Suppressor macrophage treated with lipopolysaccharide for 4 hours (primary cell): ENCODE measurements at regions not wholly inside any gene's neighbourhood (a gene's known extent, or its start where the extent isn't known, plus 50 kb on each side); places are given as distances from the start of the nearest gene placed in this dataset.
A peak's percentile ranks its signal among the peaks of the same experiment; 100 is the strongest.
"Not testable (repeated sequence)": the region's sequence is repeated elsewhere in the genome, so short reads cannot be mapped to it uniquely, and the experiment has no call there.

Experiments used
- DNase-seq: peaks from one replicate; pipeline ENCODE4 v3.0.0-alpha.2; 2020

DNA sequence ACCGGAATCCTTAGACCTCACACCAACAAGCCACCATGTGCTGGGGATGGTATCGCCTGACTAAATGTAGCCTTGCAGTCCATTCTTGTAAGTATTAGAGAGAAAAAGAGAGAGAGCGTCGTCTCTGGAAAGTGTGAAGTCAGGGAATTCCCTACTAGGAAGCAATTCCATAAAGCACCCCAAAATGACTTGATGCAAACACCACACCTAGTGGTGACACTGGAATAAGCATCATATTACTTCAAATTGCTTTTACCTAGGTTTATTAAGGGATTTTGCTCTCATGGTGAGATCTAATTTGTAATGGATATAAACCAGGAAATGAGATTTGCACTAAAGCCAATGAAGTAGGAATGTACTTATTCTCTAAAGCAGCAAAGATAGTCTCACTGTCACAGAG is 111.4 kb upstream of the METTL9 start:
- DNase-seq: not testable (repeated sequence)

DNA sequence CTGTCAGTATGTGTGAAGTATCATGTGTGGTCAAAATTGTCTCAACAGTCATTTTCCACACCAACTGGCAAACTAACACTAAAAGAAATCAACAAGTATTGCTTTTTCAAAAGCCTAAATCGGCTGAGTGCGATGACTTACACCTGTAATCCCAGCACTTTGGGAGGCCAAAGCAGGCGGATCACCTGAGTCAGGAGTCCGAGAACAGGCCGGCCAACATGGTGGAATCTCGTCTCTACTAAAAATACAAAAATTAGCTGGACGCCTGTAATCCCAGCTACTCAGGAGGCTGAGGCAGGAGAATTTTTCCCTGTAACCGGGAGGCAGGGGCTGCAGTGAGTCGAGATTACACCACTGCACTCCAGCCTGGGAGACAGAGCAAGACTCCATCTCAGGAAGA is 100.3 kb upstream of the METTL9 start:
- DNase-seq: not testable (repeated sequence)

DNA sequence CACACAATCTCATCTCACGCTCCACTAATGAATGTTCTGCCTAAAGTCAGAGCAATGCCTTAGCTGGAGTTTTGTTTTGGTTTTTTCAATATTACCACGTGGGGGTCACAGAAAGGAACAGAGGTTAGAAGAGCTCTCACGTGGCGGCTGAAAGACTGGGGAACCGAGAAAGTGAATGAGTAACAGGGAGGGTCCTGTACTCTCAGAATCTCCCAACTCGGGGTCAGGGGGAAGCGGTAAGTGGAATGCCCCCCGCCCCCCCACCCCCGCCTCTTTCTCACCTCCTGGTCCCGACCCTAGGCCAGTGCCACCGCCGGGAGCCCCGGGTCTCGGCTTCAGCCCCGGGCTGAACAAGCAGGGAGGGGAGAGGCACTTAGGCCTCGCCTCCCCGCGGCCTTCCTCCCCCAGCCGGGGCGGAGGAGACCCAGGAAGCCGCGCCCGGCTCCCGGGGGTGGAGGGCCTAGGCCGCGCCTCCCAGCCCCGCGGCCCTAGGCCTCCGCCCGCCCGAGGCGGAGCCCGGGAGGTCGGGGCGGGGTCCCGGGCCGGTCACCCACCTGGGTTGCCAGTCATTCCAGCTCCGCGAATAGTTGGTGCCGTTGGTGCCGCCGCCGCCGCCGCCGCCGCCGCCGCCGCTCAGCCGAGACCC is 98.0 kb upstream of the METTL9 start:
- DNase-seq: peak; percentile 82

DNA sequence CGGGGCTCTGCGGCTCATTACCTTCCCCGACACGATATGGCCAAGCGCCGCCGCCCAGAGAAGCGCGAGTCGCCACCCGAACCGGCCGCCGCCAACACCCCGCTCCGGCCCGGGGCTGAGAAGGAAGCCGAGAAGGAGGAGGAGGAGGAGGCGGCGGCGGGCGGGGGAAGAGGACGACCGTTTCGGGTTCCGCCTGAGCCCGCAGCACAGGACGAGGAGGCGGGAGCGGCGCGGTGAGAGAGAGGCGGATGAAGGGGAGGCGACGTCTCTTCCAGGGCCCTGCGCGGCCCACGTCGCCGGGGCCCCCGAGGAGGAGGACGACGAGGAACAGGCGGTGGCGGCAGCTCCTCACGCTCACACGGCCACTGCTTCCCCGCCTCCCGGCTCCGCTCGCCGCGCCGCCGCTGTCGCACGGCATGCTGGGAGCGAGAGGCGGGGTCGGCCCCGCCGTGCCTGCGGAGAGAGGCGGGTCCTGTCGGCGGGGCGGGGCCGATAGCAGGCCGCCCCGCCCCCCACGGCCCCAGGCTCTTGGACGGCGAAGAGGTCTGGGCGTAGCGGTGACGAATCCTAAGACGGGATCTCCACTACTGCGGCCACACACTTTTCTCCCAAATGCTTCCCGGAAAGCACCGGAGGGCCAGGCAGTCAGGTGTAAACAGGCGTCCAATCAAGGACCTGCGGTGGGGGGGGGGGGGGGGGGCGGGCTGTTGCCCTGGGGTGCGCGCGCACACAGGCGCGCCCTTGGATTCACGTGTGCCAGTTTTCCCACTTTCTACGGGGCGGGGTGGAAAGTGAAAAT is 97.3 kb upstream of the METTL9 start:
- DNase-seq: peak; percentile 96

DNA sequence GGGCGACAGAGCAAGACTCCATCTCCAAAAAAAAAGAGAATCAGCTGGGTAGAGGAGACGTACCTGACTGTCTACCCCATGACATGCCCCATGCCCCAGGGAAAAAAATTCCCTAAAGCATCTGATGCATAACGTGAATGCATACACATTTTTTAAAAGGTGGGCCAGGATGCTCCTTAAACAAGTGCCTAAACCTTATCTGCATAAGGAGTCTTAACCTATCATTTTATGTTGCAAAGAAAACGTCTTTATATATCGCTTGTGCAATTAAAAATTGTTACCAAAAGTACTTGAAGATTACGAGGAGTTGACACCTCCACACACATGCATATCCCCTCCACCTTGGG is 95.8 kb upstream of the METTL9 start:
- DNase-seq: not testable (repeated sequence)

DNA sequence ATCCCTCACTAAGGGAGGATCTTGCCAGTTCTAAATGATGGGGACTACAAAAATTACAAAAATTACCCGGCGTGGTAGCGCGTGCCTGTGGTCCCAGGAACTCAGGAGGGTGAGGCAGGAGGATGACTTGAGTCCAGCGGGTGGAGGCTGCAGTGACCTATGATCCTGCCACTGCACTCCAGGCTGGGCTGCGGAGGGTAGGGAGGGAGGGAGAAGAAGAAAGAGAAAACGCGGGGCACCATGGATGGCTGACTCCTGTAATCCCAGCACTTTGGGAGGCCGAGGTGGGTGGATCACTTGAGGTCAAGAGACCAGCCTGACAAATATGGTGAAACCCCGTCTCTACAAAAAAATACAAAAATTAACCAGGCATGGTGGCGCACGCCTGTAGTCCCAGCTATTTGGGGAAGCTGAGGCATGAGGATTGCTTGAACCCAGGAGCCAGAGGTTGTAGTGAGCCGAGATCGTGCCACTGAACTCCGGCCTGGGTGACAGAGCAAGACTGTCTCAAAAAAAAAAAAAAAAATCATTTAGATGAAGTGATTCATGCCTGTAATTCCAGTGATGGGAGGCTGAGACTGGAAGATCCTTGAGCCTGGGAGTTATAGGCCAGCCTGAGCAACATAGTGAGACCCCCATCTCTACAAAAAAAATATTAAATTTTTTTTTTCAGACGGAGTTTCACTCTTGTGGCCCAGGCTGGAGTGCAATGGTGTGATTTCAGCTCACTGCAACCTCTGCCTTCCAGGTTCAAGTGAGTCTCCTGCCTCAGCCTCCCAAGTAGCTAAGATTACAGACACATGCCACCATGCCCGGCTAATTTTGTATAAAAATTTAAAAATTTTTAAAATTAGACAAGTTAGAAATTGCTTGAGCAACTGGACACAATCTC is 95.2 kb upstream of the METTL9 start:
- not testable (repeated sequence) for DNase-seq

DNA sequence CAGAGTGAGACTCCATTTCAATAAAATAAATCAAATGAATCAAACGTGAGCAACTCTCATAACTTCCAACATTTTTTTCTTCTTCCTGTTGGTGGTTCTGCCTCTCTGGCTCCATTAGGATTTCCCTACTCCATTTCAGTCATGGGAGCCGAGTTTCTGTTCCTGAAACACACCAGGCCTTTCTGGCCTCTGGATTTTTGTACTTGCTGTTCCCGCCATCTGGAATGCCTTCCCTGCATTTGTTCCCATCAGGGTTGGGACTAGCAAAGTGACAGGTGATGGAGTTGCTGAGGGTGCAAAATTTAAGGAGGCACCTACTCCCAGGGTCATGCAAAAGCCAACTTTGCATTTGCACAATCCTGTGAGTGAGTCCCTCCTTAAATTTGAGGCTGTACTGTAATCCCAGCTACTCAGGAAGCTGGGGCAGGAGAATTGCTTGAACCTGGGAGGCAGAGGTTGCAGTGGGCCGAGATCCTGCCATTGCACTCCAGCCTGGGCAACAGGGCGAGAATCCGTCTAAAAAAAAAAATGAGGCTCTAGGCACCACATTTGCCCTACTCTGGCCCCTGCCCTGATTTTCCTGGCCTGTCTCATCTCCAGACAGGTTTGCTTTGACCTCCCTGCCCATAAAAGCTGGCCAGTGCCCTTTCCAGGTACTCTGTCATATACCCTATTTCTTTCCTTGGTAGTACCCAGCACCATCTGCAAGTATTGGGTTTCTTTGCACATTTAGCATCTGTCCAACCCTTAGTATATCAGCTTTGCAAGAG is 93.4 kb upstream of the METTL9 start:
- DNase-seq: not testable (repeated sequence)

DNA sequence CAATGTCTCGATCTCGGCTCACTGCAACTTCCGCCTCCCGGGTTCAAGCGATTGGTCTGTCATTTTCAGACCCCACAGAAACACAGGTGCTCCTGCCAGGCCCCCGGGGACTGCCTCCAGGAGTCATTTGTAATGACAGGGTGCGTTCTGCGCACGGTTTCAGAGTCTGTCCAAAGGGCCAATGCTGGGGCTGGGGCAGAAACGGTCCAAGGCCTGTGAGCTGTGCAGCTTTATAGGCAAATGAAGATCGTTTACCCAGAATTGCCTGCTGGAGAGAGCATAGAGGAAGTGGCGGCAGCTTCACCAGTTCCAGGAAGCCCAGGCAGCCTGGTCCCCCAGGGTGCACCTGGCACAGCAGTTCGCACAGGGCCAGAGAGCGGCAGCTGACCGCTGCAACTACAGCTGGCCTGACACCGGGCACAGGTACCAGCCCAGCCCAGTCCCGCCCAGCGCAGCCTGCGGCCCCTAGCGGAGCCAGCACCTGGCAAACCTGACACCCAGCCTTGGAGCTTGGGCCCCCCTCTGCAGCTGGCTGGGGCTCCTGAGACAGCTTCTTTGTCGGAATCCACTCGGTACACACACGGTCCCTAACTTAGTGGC is 92.4 kb upstream of the METTL9 start:
- peak; percentile 35 for DNase-seq

DNA sequence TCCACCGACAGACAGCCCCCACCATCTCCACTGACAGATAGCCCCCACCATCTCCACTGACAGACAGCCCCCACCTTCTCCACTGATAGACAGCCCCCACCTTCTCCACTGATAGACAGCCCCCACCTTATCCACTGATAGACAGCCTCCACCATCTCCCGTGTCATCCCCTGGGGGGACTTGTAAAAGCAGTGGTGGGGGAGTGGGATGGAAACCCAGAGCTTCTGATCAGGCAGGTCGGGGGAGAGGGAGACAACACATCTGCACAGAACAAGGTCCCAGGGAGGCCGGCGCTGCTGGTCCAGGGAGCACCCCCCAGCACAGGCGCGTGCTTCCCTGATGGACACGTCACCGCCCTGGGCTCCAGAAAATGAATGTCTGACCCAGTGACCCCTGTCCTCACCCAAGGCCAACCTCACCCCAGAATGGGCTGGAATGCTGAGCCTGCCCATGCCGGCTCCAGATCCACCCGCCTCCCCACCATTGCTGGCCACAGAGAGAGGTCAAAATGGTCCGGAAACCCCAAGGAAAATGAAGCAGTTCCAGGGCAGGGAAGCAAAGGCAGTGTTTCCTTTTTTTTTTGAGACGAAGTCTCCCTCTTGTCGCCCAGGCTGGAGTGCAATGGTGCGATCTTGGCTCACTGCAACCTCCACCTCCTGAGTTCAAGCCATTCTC is 91.6 kb upstream of the METTL9 start:
- DNase-seq: not testable (repeated sequence)

DNA sequence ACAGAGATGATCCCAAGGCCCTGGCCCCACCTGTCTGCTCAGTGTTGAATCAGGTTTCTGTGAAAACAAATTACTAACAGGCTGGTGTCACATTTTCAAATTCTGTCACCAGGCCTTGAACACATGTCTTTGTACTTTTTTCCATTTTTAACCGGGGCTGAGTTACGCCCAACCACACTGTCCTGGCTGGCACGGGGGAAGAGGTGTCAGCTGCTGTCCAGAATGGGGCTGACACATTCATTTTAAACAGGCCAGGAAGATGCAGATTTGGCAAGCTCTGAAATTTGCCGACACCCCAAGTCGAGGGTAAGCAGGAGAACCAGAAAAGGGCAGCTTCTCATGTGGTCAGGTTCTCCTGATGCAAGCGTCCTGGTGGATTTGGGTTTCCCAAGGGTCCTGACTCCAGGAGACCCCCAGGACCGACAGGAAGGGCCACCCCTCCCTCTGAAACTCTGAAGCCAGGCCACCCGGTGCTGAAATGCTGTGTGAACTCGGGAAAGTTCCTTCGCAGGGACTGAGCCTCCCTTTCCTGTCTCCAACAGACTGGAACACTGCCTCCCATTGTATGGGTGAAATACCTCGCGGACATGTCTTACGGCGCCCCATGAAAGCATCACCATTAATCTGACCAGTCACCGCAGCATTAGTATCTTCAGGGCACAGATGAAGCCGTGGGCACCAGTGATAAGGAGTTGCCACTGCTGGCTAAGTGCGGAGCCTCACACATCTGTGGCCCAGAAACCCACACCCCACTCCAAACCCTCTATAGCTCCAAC is 90.5 kb upstream of the METTL9 start:
- not testable (repeated sequence) for DNase-seq

DNA sequence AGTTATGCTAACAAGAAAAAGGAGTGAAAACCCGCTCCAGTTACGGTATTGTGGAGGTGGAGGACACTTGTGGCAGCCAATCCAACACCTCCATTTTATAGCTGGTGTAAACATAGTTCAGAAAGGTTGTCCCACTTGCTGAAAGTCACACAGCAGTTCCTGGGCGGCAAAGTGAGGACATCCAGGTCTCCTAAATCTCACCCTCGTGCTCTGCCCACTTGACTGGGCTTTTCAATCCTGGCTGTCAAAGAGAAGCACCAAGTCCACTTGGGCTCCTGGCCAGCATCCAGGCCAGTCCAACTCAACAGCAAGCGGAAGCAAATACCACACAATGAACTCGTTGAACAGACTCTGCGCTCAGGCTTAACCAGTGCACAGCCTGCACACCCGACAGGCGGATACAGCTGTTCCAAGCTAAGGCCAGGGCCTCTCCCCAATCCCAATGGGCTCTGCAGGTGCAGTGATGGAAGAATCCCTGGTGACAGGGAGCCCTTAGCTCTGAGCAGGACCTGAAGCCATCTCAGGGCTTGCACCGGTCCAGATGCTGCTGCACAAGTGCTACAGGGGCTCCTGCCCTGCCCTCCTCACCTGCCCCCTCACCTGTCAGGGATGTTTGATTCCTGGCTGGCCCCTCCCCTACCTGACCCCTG is 89.8 kb upstream of the METTL9 start:
- DNase-seq: not testable (repeated sequence)

DNA sequence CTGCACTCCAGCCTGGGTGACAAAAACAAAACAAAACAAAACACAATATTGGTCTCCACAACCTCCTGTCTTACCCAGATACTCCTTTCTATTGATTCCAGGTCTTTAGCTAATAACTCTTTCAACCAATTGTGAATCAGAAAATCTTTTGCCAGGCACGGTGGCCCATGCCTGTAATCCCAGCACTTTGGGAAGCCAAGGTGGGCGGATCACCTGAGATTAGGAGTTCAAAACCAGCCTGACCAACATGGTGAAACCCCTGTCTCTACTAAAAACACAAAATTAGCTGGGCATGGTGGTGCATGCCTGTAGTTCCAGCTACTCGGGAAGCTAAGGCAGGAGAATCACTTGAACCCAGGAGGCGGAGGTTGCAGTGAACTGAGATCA is 88.5 kb upstream of the METTL9 start:
- DNase-seq: not testable (repeated sequence)

DNA sequence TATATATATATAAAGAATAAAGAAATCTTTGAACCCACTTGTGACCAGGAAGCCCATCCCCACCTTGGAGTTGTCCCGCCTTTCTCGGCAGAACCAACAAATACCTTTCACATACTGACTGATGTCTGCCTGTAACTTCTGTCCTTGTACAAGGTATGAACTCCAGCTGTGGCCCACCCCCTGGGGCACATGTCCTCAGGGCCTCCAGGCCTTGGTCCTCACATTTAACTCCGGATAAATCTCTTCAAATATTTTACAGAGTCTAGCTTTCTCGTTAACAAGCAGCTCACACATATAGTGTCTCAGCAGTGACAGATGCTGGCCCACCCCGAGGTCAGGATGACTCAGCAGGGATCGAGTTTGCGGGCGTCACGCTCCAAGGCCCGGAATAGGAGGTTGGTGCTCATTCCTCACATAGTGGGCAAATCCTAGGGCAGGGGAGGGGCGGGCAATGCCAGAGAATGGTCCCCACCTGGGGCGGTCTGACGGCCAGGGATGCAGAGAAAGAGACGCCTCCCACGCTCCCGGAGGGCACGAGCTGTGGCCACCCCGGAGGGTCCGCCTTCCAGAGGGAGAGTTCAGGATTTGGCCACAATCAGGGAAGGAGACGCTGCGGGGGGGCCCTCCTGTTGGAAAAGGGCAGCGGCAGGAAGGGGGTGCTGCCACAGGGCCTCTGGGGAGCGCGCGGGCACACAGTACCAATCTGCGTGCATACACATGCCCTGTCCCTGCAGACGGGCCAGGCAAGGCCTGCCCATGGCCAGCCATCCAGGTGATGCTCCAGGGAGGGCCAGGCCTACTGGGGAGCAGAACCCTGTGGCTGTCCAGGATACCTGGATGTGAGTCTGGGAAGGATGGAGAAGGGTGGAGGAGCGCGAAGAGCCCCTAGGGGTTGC is 87.8 kb upstream of the METTL9 start:
- DNase-seq: not testable (repeated sequence)

DNA sequence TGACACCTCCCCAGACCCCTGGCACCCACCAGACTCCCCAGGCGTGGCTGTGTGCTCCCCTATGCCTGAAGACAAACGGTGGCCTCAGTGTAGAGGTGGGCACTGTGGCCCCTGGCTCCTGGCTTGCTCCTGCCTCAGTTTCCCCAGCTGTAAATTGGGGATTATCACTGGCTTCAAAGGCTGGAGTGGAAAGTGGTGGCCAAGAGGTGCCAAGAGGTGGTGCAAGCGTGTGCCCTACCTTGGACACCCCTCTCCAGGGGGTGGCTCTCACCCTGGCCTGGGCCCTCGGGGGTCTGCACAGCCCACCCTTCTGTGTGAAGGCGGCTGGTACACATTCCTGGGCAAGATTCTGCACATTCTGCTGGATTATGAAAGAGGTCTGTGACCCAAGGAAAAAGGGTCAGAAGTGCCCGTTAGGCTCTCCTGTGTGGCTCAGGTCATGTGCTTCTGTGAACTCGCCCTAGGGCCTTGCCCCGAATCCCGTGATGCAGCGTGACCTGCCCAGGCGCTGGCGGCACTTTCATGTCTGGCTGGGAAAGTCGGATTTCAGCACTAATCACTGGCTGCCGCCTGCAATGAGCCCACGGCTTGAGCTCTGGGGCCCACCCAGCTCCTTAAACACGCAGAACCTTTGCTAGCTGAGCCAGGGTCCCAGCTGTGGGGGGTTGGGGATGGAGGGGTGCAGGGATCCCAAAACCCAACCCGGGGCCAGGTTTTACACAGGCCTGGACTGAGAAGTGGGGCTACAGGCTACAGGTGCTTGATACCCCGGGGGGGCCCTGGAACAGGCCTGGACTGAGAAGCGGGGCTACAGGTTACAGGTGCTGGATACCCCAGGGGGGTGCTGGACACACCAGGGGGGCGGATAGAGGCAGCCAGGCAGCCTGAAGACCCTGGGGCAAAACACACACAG is 86.8 kb upstream of the METTL9 start:
- DNase-seq: not testable (repeated sequence)

DNA sequence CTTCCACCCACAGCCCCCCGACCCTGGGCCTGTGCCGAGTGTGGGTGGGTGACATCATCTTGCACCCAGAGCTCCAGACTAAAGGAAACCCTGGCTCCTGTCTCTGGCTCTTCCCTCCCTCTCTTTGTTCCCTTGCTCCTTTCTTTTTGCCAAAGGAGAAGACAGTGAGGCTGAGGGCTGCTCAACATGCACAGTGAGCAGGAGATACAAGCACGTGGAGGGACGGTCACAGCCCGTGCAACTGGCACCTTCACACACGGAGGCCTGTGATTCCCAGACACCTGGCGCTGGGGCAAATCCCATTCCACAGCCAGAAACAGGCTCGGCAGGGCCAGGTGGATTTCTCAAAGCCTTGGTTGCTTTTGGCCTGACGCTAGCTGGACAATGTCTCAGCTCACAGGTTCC is 86.0 kb upstream of the METTL9 start:
- not testable (repeated sequence) for DNase-seq

DNA sequence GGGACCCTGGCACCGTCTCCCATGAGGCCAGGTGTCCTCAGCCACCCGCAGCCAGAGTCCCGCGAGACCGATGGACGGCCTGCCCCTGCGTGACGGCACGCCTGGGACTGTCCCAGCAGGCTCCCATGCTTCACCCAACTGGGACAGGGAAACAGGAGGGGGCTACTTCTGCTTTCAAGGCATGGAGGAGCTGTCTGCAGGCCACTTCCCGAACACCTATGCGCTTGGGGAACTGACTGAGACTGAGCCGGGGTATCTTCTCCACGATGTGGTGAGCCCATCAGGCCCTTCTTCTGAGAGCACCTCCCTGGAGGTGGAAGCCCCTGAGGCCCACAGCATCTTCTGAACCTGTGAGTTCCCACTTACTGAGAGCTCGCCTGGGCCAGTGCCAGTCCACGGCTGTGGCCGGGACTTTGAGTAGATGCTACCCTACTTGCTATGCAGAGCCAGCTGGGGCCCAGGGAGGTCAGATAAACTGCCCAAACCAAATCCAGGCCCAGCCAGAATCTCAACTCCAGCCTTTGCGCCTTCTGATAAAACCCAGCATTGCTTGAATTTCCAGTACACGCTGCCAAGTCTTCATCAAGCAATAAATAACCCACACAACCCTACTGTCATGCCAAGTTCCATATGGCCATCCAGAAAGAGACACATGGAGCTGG is 85.4 kb upstream of the METTL9 start:
- DNase-seq: not testable (repeated sequence)

DNA sequence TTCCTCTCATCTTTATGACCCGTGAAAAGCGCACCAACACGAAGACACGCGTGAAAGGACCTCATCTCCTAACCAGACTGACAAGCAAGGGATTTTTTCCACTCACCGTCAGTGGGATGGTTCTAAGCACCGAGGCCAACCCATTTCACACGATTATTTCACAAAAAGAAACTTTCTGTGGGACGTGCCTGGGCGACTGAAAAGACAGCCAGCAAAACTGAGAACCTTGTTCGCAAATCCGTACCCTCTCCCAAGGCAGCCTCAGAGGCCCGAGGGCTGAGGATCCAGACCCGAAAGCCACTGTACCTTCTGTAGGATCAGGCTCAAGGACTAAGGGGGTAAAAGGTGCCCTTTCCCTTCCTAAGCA is 84.9 kb upstream of the METTL9 start:
- not testable (repeated sequence) for DNase-seq

DNA sequence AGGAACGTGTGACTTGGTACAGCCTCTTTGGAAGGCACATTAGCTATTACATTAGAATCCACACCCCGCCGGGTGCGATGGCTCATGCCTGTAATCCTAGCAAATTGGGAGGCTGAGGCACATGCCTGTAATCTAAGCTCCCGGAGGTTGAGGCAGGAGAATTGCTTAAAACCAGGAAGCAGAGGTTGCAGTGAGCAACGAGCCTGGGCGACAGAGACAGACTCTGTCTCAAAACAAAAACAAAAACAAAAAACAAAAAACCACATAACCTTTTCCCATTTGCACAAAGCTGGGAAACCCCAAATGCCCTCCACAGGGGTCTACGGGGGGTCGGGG is 82.7 kb upstream of the METTL9 start:
- not testable (repeated sequence) for DNase-seq
